ENCODE measurements at regions not wholly inside any gene's neighbourhood (a gene's known extent, or its start where the extent isn't known, plus 50 kb on each side); places are given as distances from the start of the nearest gene placed in this dataset.

GRCh38 chr7:79540592-79540991 is 87.1 kb upstream of the MAGI2 start:
- Histone ChIP-seq H4K20me1 (ENCODE audit: control insufficient read depth, insufficient read depth, low read depth, low read length) (no peaks in the 10 kb centered on the region), H3K79me2 (ENCODE audit: control insufficient read depth, low read length) (no peaks in the 10 kb centered on the region), H3K4me2 (ENCODE audit: low read length) (no peak overlapping the region), H3K4me1 (ENCODE audit: control insufficient read depth, low read length) (no peaks in the 10 kb centered on the region), H3F3A (ENCODE audit: control insufficient read depth, insufficient read depth) (no peaks in the 10 kb centered on the region), H3K36me3 (ENCODE audit: control insufficient read depth, low read length) (no peaks in the 10 kb centered on the region), H3K27ac (ENCODE audit: low read depth, low read length) (no peak overlapping the region), H3K4me3 (ENCODE audit: low read length) (no peak overlapping the region), H3K9me3 (ENCODE audit: control insufficient read depth, insufficient read depth, low read length) (no peaks in the 10 kb centered on the region), H3K9me2 (replicated peaks; ENCODE audit: control insufficient read depth, low read length) (no peaks in the 10 kb centered on the region), H3K27me3 (ENCODE audit: control insufficient read depth, low read length) (no peaks in the 10 kb centered on the region)
- no peak for TF ChIP-seq CTCF (IDR thresholded peaks at IDR 0.05; ENCODE audit: low read depth, low read length, poor library complexity, severe bottlenecking)
- TF ChIP-seq EZH2phosphoT487 (IDR thresholded peaks at IDR 0.05; ENCODE audit: borderline replicate concordance, low read length): no peak

- H3K9me2 ChIP-seq (replicated peaks; ENCODE audit: control insufficient read depth, low read length): no peaks in the 10 kb centered on the region
- H3K36me3 ChIP-seq (ENCODE audit: control insufficient read depth, low read length): no peaks in the 10 kb centered on the region
- no peaks in the 10 kb centered on the region for H3F3A ChIP-seq (ENCODE audit: control insufficient read depth, insufficient read depth)
- no peaks in the 10 kb centered on the region for H3K9me3 ChIP-seq (ENCODE audit: control insufficient read depth, insufficient read depth, low read length)
- H3K79me2 ChIP-seq (ENCODE audit: control insufficient read depth, low read length): no peaks in the 10 kb centered on the region
- no peaks in the 10 kb centered on the region for H3K4me1 ChIP-seq (ENCODE audit: control insufficient read depth, low read length)
- no peak for TF ChIP-seq EZH2phosphoT487 (IDR thresholded peaks at IDR 0.05; ENCODE audit: borderline replicate concordance, low read length)
- no peak for TF ChIP-seq CTCF (IDR thresholded peaks at IDR 0.05; ENCODE audit: low read depth, low read length, poor library complexity, severe bottlenecking)
- H3K4me2 ChIP-seq (ENCODE audit: low read length): no peak overlapping the region
- no peak overlapping the region for H3K27ac ChIP-seq (ENCODE audit: low read depth, low read length)
- H3K4me3 ChIP-seq (ENCODE audit: low read length): no peak overlapping the region
- no peaks in the 10 kb centered on the region for H4K20me1 ChIP-seq (ENCODE audit: control insufficient read depth, insufficient read depth, low read depth, low read length)
- no peaks in the 10 kb centered on the region for H3K27me3 ChIP-seq (ENCODE audit: control insufficient read depth, low read length)
These were observed 80.7 kb upstream of the MAGI2 start for GRCh38 chr7:79534128-79534527.

- TF ChIP-seq EZH2phosphoT487 (IDR thresholded peaks at IDR 0.05; ENCODE audit: borderline replicate concordance, low read length) (no peak), CTCF (IDR thresholded peaks at IDR 0.05; ENCODE audit: low read depth, low read length, poor library complexity, severe bottlenecking) (no peak)
- Histone ChIP-seq H4K20me1 (ENCODE audit: control insufficient read depth, insufficient read depth, low read depth, low read length) (no peaks in the 10 kb centered on the region), H3K79me2 (ENCODE audit: control insufficient read depth, low read length) (no peaks in the 10 kb centered on the region), H3K9me2 (replicated peaks; ENCODE audit: control insufficient read depth, low read length) (no peaks in the 10 kb centered on the region), H3K4me2 (ENCODE audit: low read length) (no peak overlapping the region), H3K4me1 (ENCODE audit: control insufficient read depth, low read length) (no peaks in the 10 kb centered on the region), H3K9me3 (ENCODE audit: control insufficient read depth, insufficient read depth, low read length) (no peaks in the 10 kb centered on the region), H3K27me3 (ENCODE audit: control insufficient read depth, low read length) (no peaks in the 10 kb centered on the region), H3K4me3 (ENCODE audit: low read length) (no peak overlapping the region), H3F3A (ENCODE audit: control insufficient read depth, insufficient read depth) (no peaks in the 10 kb centered on the region), H3K36me3 (ENCODE audit: control insufficient read depth, low read length) (no peaks in the 10 kb centered on the region), H3K27ac (ENCODE audit: low read depth, low read length) (no peak overlapping the region)
These were observed 78.6 kb upstream of the MAGI2 start for GRCh38 chr7:79531905-79532664.
